ENCODE measurements at regions not wholly inside any gene's neighbourhood (a gene's known extent, or its start where the extent isn't known, plus 50 kb on each side); places are given as distances from the start of the nearest gene placed in this dataset.

DNA sequence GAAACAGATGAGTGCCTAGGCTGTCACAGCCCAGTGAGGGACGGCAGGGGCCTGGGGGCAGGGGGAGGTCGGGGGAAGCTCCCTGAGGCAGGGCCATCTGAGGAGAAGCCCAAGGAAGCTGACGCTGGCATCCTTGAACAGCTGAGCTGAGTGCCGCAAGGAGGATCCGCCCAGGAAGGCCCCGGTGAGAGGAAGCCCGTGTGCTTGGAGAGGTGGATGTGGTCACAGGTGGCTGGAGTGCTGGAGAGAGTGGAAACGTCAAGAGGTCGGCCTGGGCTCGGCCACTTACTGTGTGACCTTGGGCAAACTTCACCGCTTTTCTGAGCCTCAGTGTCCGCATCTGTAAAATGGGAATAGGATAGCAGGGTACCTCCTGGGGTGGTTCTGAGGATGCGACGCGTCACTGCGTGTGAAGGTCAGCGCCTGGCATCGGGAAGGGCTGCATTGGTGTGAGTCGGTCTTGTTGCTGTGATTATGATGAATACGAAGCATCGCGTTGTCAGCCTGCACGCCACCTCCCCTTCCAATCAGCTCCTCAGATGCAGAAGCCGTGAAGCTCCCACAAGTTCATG lies 116.1 kb upstream of the PTPN1 start:
- Histone ChIP-seq H3K9me3 (replicated peaks; ENCODE audit: control insufficient read depth, insufficient read depth, low read length) (no peaks in the 10 kb centered on the region), H3K9me1 (replicated peaks; ENCODE audit: control insufficient read depth, extremely low read depth, insufficient read depth, low read length) (no peaks in the 10 kb centered on the region), H3K4me2 (ENCODE audit: insufficient read depth, low read length) (no peak overlapping the region), H3K79me2 (ENCODE audit: control insufficient read depth, insufficient read depth, low read length) (no peaks in the 10 kb centered on the region), H3K27ac (ENCODE audit: insufficient read depth, low read depth, low read length) (no peak overlapping the region), H2AFZ (ENCODE audit: low read depth, low read length) (no peak overlapping the region), H3K4me1 (ENCODE audit: control insufficient read depth, extremely low read depth, insufficient read depth, low read length) (no peaks in the 10 kb centered on the region), H4K20me1 (replicated peaks; ENCODE audit: control insufficient read depth, extremely low read depth, insufficient read depth, low read length) (no peaks in the 10 kb centered on the region), H3K27me3 (ENCODE audit: control insufficient read depth in 2 of 2, insufficient read depth in 2 of 2, low read length in 2 of 2) (no peaks in the 10 kb centered on the region), H3K9ac (replicated peaks; ENCODE audit: extremely low read depth, insufficient read depth, low read length) (no peak overlapping the region), H3K4me3 (replicated peaks in 1 of 3; ENCODE audit: insufficient read depth in 1 of 3, low read depth in 1 of 3, low read length in 3 of 3) (no peak overlapping the region), H3K36me3 (ENCODE audit: control insufficient read depth in 2 of 2, extremely low read depth in 1 of 2, insufficient read depth in 2 of 2, low read length in 2 of 2) (no peaks in the 10 kb centered on the region)
- dilution Hi-C loops (cut with MboI; ENCODE audit: extremely low pct_ligation_motif_present, low sequenced_read_pairs) (no loop called here), intact Hi-C loops (cut with micrococcal nuclease) (no loop called here)
- TF ChIP-seq, protein P1, sequence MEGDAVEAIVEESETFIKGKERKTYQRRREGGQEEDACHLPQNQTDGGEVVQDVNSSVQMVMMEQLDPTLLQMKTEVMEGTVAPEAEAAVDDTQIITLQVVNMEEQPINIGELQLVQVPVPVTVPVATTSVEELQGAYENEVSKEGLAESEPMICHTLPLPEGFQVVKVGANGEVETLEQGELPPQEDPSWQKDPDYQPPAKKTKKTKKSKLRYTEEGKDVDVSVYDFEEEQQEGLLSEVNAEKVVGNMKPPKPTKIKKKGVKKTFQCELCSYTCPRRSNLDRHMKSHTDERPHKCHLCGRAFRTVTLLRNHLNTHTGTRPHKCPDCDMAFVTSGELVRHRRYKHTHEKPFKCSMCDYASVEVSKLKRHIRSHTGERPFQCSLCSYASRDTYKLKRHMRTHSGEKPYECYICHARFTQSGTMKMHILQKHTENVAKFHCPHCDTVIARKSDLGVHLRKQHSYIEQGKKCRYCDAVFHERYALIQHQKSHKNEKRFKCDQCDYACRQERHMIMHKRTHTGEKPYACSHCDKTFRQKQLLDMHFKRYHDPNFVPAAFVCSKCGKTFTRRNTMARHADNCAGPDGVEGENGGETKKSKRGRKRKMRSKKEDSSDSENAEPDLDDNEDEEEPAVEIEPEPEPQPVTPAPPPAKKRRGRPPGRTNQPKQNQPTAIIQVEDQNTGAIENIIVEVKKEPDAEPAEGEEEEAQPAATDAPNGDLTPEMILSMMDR (IDR thresholded peaks at IDR 0.05; ENCODE audit: extremely low read depth in 1 of 2, insufficient read depth in 1 of 2, low read depth in 1 of 2, low read length in 2 of 2) = no peak
- TF ChIP-seq FOS (IDR thresholded peaks at IDR 0.05; ENCODE audit: borderline replicate concordance, insufficient read depth, low read length) = no peak
- no peak for TF ChIP-seq JUN (IDR thresholded peaks at IDR 0.05; ENCODE audit: borderline replicate concordance, insufficient read depth, insufficient read length, low read depth)
- TF ChIP-seq POLR2A (IDR thresholded peaks at IDR 0.05; ENCODE audit: low read depth, low read length) = no peak
- TF ChIP-seq MYC (IDR thresholded peaks at IDR 0.05; ENCODE audit: low read depth, low read length) = no peak
- TF ChIP-seq, protein P2, sequence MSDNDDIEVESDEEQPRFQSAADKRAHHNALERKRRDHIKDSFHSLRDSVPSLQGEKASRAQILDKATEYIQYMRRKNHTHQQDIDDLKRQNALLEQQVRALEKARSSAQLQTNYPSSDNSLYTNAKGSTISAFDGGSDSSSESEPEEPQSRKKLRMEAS (IDR thresholded peaks at IDR 0.05; ENCODE audit: insufficient read depth, insufficient read length) = no peak
- no peak for FAIRE-seq
- POLR2A ChIA-PET = no interaction called here
- no peak for DNase-seq (ENCODE audit: low read depth, low spot score)
- CTCF ChIA-PET = no interaction called here
- BruUV-seq (replicated peaks) = no TSS peak

DNA sequence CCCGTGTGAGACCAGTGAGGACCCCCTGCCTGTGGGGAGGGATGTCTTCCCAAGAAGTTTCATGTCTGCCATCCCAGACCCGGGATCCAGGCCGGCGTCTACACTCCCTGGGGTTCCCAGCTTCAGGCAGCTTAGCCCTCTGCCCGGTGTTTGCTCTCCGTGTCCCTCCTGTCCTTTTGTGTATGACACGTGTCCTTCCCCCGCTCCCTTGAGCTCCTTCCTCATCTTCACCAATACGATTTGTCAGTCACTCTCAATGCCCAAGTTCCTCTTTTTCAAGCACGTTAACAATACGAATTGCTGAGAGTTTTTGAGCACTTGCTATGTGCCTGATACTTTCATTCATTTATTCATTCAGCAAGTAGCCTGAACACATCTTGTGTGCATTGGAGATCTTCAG lies 115.6 kb upstream of the PTPN1 start:
- no peaks in the 10 kb centered on the region for H3K9me3 ChIP-seq (replicated peaks; ENCODE audit: control insufficient read depth, insufficient read depth, low read length)
- H3K4me3 ChIP-seq (replicated peaks in 1 of 3; ENCODE audit: insufficient read depth in 1 of 3, low read depth in 1 of 3, low read length in 3 of 3) = no peak overlapping the region
- H3K9ac ChIP-seq (replicated peaks; ENCODE audit: extremely low read depth, insufficient read depth, low read length) = no peak overlapping the region
- no peak overlapping the region for H2AFZ ChIP-seq (ENCODE audit: low read depth, low read length)
- H4K20me1 ChIP-seq (replicated peaks; ENCODE audit: control insufficient read depth, extremely low read depth, insufficient read depth, low read length) = no peaks in the 10 kb centered on the region
- H3K27me3 ChIP-seq (ENCODE audit: control insufficient read depth in 2 of 2, insufficient read depth in 2 of 2, low read length in 2 of 2) = no peaks in the 10 kb centered on the region
- intact Hi-C loops (cut with micrococcal nuclease) = no loop called here
- H3K36me3 ChIP-seq (ENCODE audit: control insufficient read depth in 2 of 2, extremely low read depth in 1 of 2, insufficient read depth in 2 of 2, low read length in 2 of 2) = no peaks in the 10 kb centered on the region
- H3K4me2 ChIP-seq (ENCODE audit: insufficient read depth, low read length) = no peak overlapping the region
- ChIA-PET POLR2A (no interaction called here), CTCF (no interaction called here)
- no peaks in the 10 kb centered on the region for H3K9me1 ChIP-seq (replicated peaks; ENCODE audit: control insufficient read depth, extremely low read depth, insufficient read depth, low read length)
- no TSS peak for BruUV-seq (replicated peaks)
- DNase-seq (ENCODE audit: low read depth, low spot score) = no peak
- FAIRE-seq = no peak
- no peaks in the 10 kb centered on the region for H3K4me1 ChIP-seq (ENCODE audit: control insufficient read depth, extremely low read depth, insufficient read depth, low read length)
- dilution Hi-C loops (cut with MboI; ENCODE audit: extremely low pct_ligation_motif_present, low sequenced_read_pairs) = no loop called here
- TF ChIP-seq GATA2 (IDR thresholded peaks at IDR 0.05; ENCODE audit: insufficient read depth, insufficient read length, low read depth, low read length) (no peak), EZH2 (IDR thresholded peaks at IDR 0.05; ENCODE audit: borderline replicate concordance, low read depth, low read length, severe bottlenecking) (no peak), POLR2A (IDR thresholded peaks at IDR 0.05; ENCODE audit: low read depth, low read length) (no peak), MYC (IDR thresholded peaks at IDR 0.05; ENCODE audit: low read depth, low read length) (no peak), POLR2AphosphoS5 (IDR thresholded peaks at IDR 0.05; ENCODE audit: insufficient read depth, low read depth, low read length) (no peak), JUN (IDR thresholded peaks at IDR 0.05; ENCODE audit: borderline replicate concordance, insufficient read depth, insufficient read length, low read depth) (no peak), FOS (IDR thresholded peaks at IDR 0.05; ENCODE audit: borderline replicate concordance, insufficient read depth, low read length) (no peak)
- TF ChIP-seq, protein P1 (IDR thresholded peaks at IDR 0.05; ENCODE audit: extremely low read depth in 1 of 2, insufficient read depth in 1 of 2, low read depth in 1 of 2, low read length in 2 of 2) = no peak
- TF ChIP-seq, protein P2 (IDR thresholded peaks at IDR 0.05; ENCODE audit: insufficient read depth, insufficient read length) = no peak
- no peak overlapping the region for H3K27ac ChIP-seq (ENCODE audit: insufficient read depth, low read depth, low read length)
- no peaks in the 10 kb centered on the region for H3K79me2 ChIP-seq (ENCODE audit: control insufficient read depth, insufficient read depth, low read length)

Measured in endothelial cell of umbilical vein (primary cell).